Tibial nerve (tissue), 3 donors: ENCODE measurements at regions not wholly inside any gene's neighbourhood (a gene's known extent, or its start where the extent isn't known, plus 50 kb on each side); places are given as distances from the start of the nearest gene placed in this dataset.

Experiments
- CTCF ChIP-seq, 5 experiments: fragments of 200-600 bp in 3 of 5; fragments of 450-650 bp in 2 of 5; sonication (generic) in 3 of 5; IDR thresholded peaks; one replicate each; pipeline ENCODE4 v1.5.1; 2016 to 2019; ENCODE audit warnings: antibody characterized with exemption in 5 of 5, mild to moderate bottlenecking in 3 of 5, moderate library complexity in 2 of 5
- POLR2A ChIP-seq, 2 donors: fragments of 450-650 bp; IDR thresholded peaks; one replicate each; pipeline ENCODE4 v1.6.1; 2017; ENCODE audit warnings: antibody characterized with exemption in 2 of 2, mild to moderate bottlenecking in 2 of 2, moderate library complexity in 2 of 2

- TF ChIP-seq CTCF (IDR thresholded peaks at IDR 0.05), result no peak
- no peak for TF ChIP-seq POLR2A (IDR thresholded peaks at IDR 0.05)
These were observed 223.9 kb downstream of the LY86 start for GRCh38 chr6:6812427-6812826.
